ENCODE measurements at regions not wholly inside any gene's neighbourhood (a gene's known extent, or its start where the extent isn't known, plus 50 kb on each side); places are given as distances from the start of the nearest gene placed in this dataset.

GRCh38 chr2:13576406-13577036 is 859.8 kb downstream of the TRIB2 start:
- Histone ChIP-seq H3K27me3 (replicated peaks; ENCODE audit: insufficient read depth, low read length) (no peaks in the 10 kb centered on the region), H3K4me3 (ENCODE audit: low read length) (no peak overlapping the region)

GRCh38 chr2:13578547-13578946 is 861.8 kb downstream of the TRIB2 start:
- H3K9me2 ChIP-seq (replicated peaks; ENCODE audit: insufficient read depth, low read length): no peaks in the 10 kb centered on the region
- H3K27ac ChIP-seq (ENCODE audit: low read length): no peak overlapping the region
- no peak overlapping the region for H3K4me2 ChIP-seq (ENCODE audit: low read depth, low read length)
- no peaks in the 10 kb centered on the region for H3K79me2 ChIP-seq (ENCODE audit: low read length)
- no peak overlapping the region for H2AFZ ChIP-seq (ENCODE audit: low read length)
- H3K4me3 ChIP-seq (ENCODE audit: low read length): no peak overlapping the region
- H3K9me3 ChIP-seq (replicated peaks; ENCODE audit: insufficient read depth, low read length): no peaks in the 10 kb centered on the region
- peaks cover 11% of the 10 kb centered on the region; the same call in 1 of the 2 replicates for H3K4me1 ChIP-seq (ENCODE audit: low read length)
- no peaks in the 10 kb centered on the region for H3K36me3 ChIP-seq (replicated peaks; ENCODE audit: insufficient read depth, low read length)
- no peak overlapping the region for H3K9ac ChIP-seq (ENCODE audit: low read length)
- H4K20me1 ChIP-seq (ENCODE audit: insufficient read depth, low read length): no peaks in the 10 kb centered on the region
- no peaks in the 10 kb centered on the region for H3K27me3 ChIP-seq (replicated peaks; ENCODE audit: insufficient read depth, low read length)
- no peak for TF ChIP-seq CTCF (IDR thresholded peaks at IDR 0.05; ENCODE audit: low read length)
- TF ChIP-seq EZH2 (optimal IDR thresholded peaks at IDR 0.05; ENCODE audit: low read depth, low read length): no peak
- TF ChIP-seq EZH2phosphoT487 (IDR thresholded peaks at IDR 0.05; ENCODE audit: low read length): no peak
- no peak for DNase-seq
- H3F3A ChIP-seq (ENCODE audit: insufficient read depth, low read length): no peaks in the 10 kb centered on the region

More at GRCh38 chr2:13576406-13577036, 859.8 kb downstream of the TRIB2 start:
- Histone ChIP-seq H3K36me3 (replicated peaks; ENCODE audit: insufficient read depth, low read length) (no peaks in the 10 kb centered on the region), H3K79me2 (ENCODE audit: low read length) (no peaks in the 10 kb centered on the region), H3K9me3 (replicated peaks; ENCODE audit: insufficient read depth, low read length) (no peaks in the 10 kb centered on the region), H3K9me2 (replicated peaks; ENCODE audit: insufficient read depth, low read length) (no peaks in the 10 kb centered on the region), H3K9ac (ENCODE audit: low read length) (no peak overlapping the region), H3K4me1 (ENCODE audit: low read length) (peaks cover 11% of the 10 kb centered on the region; the same call in 1 of the 2 replicates), H3K4me2 (ENCODE audit: low read depth, low read length) (no peak overlapping the region), H3K27ac (ENCODE audit: low read length) (no peak overlapping the region), H3F3A (ENCODE audit: insufficient read depth, low read length) (no peaks in the 10 kb centered on the region), H2AFZ (ENCODE audit: low read length) (no peak overlapping the region), H4K20me1 (ENCODE audit: insufficient read depth, low read length) (no peaks in the 10 kb centered on the region)
- TF ChIP-seq EZH2 (optimal IDR thresholded peaks at IDR 0.05; ENCODE audit: low read depth, low read length) (no peak), CTCF (IDR thresholded peaks at IDR 0.05; ENCODE audit: low read length) (no peak), EZH2phosphoT487 (IDR thresholded peaks at IDR 0.05; ENCODE audit: low read length) (no peak)
- DNase-seq: no peak

GRCh38 chr2:13581471-13581870 is 864.7 kb downstream of the TRIB2 start:
- Histone ChIP-seq H3K4me3 (ENCODE audit: low read length) (no peak overlapping the region), H3F3A (ENCODE audit: insufficient read depth, low read length) (no peaks in the 10 kb centered on the region), H3K36me3 (replicated peaks; ENCODE audit: insufficient read depth, low read length) (no peaks in the 10 kb centered on the region), H2AFZ (ENCODE audit: low read length) (no peak overlapping the region), H3K4me1 (ENCODE audit: low read length) (peaks cover 24% of the 10 kb centered on the region), H3K27ac (ENCODE audit: low read length) (no peak overlapping the region), H3K9me2 (replicated peaks; ENCODE audit: insufficient read depth, low read length) (no peaks in the 10 kb centered on the region), H4K20me1 (ENCODE audit: insufficient read depth, low read length) (no peaks in the 10 kb centered on the region), H3K9me3 (replicated peaks; ENCODE audit: insufficient read depth, low read length) (no peaks in the 10 kb centered on the region), H3K27me3 (replicated peaks; ENCODE audit: insufficient read depth, low read length) (no peaks in the 10 kb centered on the region), H3K4me2 (ENCODE audit: low read depth, low read length) (no peak overlapping the region), H3K9ac (ENCODE audit: low read length) (no peak overlapping the region), H3K79me2 (ENCODE audit: low read length) (no peaks in the 10 kb centered on the region)
- TF ChIP-seq EZH2 (optimal IDR thresholded peaks at IDR 0.05; ENCODE audit: low read depth, low read length): no peak
- TF ChIP-seq EZH2phosphoT487 (IDR thresholded peaks at IDR 0.05; ENCODE audit: low read length): no peak
- TF ChIP-seq CTCF (IDR thresholded peaks at IDR 0.05; ENCODE audit: low read length): no peak
- DNase-seq: no peak
